ENCODE measurements at regions not wholly inside any gene's neighbourhood (a gene's known extent, or its start where the extent isn't known, plus 50 kb on each side); places are given as distances from the start of the nearest gene placed in this dataset.

DNA sequence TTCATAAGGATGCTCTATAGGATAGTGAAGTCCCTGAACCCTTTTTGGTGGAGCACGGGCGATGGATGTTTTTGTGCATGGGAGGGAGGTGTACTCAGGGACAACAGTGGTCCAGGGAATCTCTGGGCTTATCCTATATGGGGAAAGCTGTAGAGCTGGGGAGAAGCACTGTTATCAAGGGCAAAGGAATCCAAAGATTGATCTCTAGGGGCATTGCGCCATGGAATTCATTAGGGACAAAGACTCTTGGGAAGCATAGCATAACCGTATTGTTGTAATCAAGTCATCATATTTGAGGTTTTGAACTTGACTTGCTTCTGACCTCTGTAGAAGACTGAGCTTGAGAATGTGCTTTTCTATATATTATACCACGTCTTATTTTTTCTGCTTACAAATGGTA is 172.9 kb upstream of the ZFHX3 start:
- Histone ChIP-seq H3K79me1 (ENCODE audit: low read depth, low read length) (no peaks in the 10 kb centered on the region), H4K20me1 (replicated peaks in 1 of 2; ENCODE audit: control insufficient read depth in 1 of 2, insufficient read depth in 2 of 2, low read length in 2 of 2) (no peaks in the 10 kb centered on the region), H4K91ac (replicated peaks; ENCODE audit: insufficient read length, low read length) (no peak overlapping the region), H2BK120ac (replicated peaks; ENCODE audit: low read depth, low read length) (no peak overlapping the region), H2AFZ (ENCODE audit: low read length) (no peak overlapping the region), H3K14ac (ENCODE audit: insufficient read length) (no peak overlapping the region), H3K9ac (replicated peaks in 1 of 4; ENCODE audit: extremely low read depth in 1 of 4, low read depth in 3 of 4, low read length in 3 of 4) (no peak overlapping the region), H3K18ac (ENCODE audit: extremely low read depth, low read length) (no peak overlapping the region), H2AK5ac (ENCODE audit: low read depth, low read length) (no peak overlapping the region), H3K4ac (replicated peaks; ENCODE audit: insufficient read length, low read depth, low read length) (no peak overlapping the region), H3K23ac (ENCODE audit: insufficient read length) (no peak overlapping the region), H2BK15ac (ENCODE audit: low read length) (no peak overlapping the region), H3K27me3 (replicated peaks in 1 of 4; ENCODE audit: control insufficient read depth in 3 of 4, extremely low read depth in 1 of 4, insufficient read depth in 3 of 4, low read length in 3 of 4) (no peaks in the 10 kb centered on the region), H3K56ac (replicated peaks; ENCODE audit: insufficient read length, low read depth, low read length) (no peak overlapping the region), H3K4me2 (ENCODE audit: insufficient read depth in 1 of 2, low read depth in 2 of 2, low read length in 2 of 2) (no peak overlapping the region), H3K79me2 (ENCODE audit: control insufficient read depth in 1 of 2, insufficient read depth in 2 of 2, low read length in 2 of 2) (no peaks in the 10 kb centered on the region), H3K4me1 (replicated peaks in 1 of 4; ENCODE audit: control insufficient read depth in 3 of 4, insufficient read depth in 4 of 4, low read length in 3 of 4) (no peaks in the 10 kb centered on the region; a peak in 1 of 7 replicates), H3K27ac (ENCODE audit: low read depth, low read length) (no peak overlapping the region), H2BK20ac (ENCODE audit: low read length) (no peak overlapping the region), H4K5ac (ENCODE audit: insufficient read length, low read depth, low read length) (no peak overlapping the region), H2BK5ac (ENCODE audit: low read depth, low read length) (no peak overlapping the region), H3K23me2 (ENCODE audit: low read depth, low read length) (no peaks in the 10 kb centered on the region), H3K9me3 (ENCODE audit: insufficient read depth in 2 of 2, low read depth in 1 of 2, low read length in 1 of 2) (peaks cover 4% of the 10 kb centered on the region in 2 experiments; a peak in 3 of 4 replicates), H4K8ac (ENCODE audit: extremely low read depth, insufficient read depth, low read length) (no peak overlapping the region), H3K4me3 (ENCODE audit: extremely low read depth in 1 of 4, insufficient read depth in 2 of 4, low read depth in 3 of 4, low read length in 4 of 4) (no peak overlapping the region), H2BK12ac (ENCODE audit: low read depth, low read length) (no peak overlapping the region), H3K36me3 (ENCODE audit: control insufficient read depth in 2 of 4, insufficient read depth in 4 of 4, low read length in 3 of 4) (no peaks in the 10 kb centered on the region; a peak in 1 of 8 replicates)
- FAIRE-seq (no peak), DNase-seq (ENCODE audit: low read depth in 1 of 2, low spot score in 2 of 2) (no peak)
- 90% methylated on average over 5 of the region's 5 CpGs; no CpG with 5 or more reads in 1 of the 2 experiments for WGBS, 2 experiments (ENCODE audit: extremely low coverage in 1 of 2, insufficient coverage in 1 of 2, insufficient read length in 1 of 2, insufficient replicate concordance in 2 of 2, low coverage in 1 of 2, low lambda C conversion rate in 2 of 2, missing lambda C conversion rate in 1 of 2)
- TF ChIP-seq RNF2 (IDR thresholded peaks at IDR 0.05; ENCODE audit: borderline replicate concordance, low read depth, low read length, missing control alignments, poor library complexity, severe bottlenecking), result no peak
- TF ChIP-seq RXRA (IDR thresholded peaks at IDR 0.05; ENCODE audit: insufficient read depth, low read depth, low read length), result no peak
- TF ChIP-seq CHD2 (IDR thresholded peaks at IDR 0.05; ENCODE audit: low read length), result no peak
- no peak for TF ChIP-seq SP4 (IDR thresholded peaks at IDR 0.05; ENCODE audit: low read length)
- ChIA-PET CTCF (ENCODE audit: partially characterized antibody) (interaction anchor here (0.9 to 1.8 kb wide), 2 partner anchors 109 to 244 kb away, joined by 3 to 4 read pairs; no protein-coding TSS in a partner anchor), POLR2A (ENCODE audit: partially characterized antibody) (no interaction called here)

Measured in H1 (cell line).